ENCODE measurements at regions not wholly inside any gene's neighbourhood (a gene's known extent, or its start where the extent isn't known, plus 50 kb on each side); places are given as distances from the start of the nearest gene placed in this dataset.

DNA sequence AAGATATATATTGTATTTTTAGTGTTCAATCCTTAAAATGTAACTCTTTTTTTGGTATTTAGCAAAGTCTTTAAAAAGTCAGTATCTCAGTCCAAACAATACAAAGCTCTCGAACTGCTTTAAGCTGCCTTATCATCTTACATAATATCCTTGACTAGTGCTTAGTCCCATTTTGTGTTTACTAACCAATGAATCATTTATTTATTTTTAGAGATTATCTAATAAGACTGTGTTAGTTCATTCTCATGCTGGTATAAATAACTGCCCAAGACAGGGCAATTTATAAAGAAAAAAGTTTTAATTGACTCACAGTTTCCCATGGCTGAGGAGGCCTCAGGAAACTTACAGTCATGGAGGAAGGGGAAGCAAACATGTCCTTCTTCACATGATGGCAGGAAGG, 248.3 kb upstream of the KYNU start:
- TF ChIP-seq ATF2 (IDR thresholded peaks at IDR 0.05; ENCODE audit: low read length) (no peak), TAF7 (optimal IDR thresholded peaks at IDR 0.05; ENCODE audit: borderline replicate concordance, low read depth, low read length) (no peak), CEBPB (IDR thresholded peaks at IDR 0.05; ENCODE audit: low read depth, low read length) (no peak), NRF1 (IDR thresholded peaks at IDR 0.05; ENCODE audit: low read depth, low read length) (no peak), GABPA (IDR thresholded peaks at IDR 0.05; ENCODE audit: borderline replicate concordance, insufficient read depth, low read length) (no peak), CBX5 (IDR thresholded peaks at IDR 0.05; ENCODE audit: low read depth, low read length) (no peak), BCL11A (IDR thresholded peaks at IDR 0.05; ENCODE audit: low read depth in 2 of 2, low read length in 2 of 2) (no peak), CHD1 (IDR thresholded peaks at IDR 0.05; ENCODE audit: low read depth, low read length) (no peak)
- no peaks in the 10 kb centered on the region for H3K79me1 ChIP-seq (ENCODE audit: low read depth, low read length)
- no peak for DNase-seq (ENCODE audit: low read depth in 1 of 2, low spot score in 2 of 2)
- H3K56ac ChIP-seq (replicated peaks; ENCODE audit: insufficient read length, low read depth, low read length): no peak overlapping the region
- H4K91ac ChIP-seq (replicated peaks; ENCODE audit: insufficient read length, low read length): no peak overlapping the region
- H3K14ac ChIP-seq (ENCODE audit: insufficient read length): no peak overlapping the region
- H3K27me3 ChIP-seq (replicated peaks in 1 of 4; ENCODE audit: control insufficient read depth in 3 of 4, extremely low read depth in 1 of 4, insufficient read depth in 3 of 4, low read length in 3 of 4): no peaks in the 10 kb centered on the region
- WGBS, 2 experiments (ENCODE audit: extremely low coverage in 1 of 2, insufficient coverage in 1 of 2, insufficient read length in 1 of 2, insufficient replicate concordance in 2 of 2, low coverage in 1 of 2, low lambda C conversion rate in 2 of 2, missing lambda C conversion rate in 1 of 2): 86% methylated on average over 1 of the region's 1 CpG; no CpG with 5 or more reads in 1 of the 2 experiments
- no peak overlapping the region for H3K4ac ChIP-seq (replicated peaks; ENCODE audit: insufficient read length, low read depth, low read length)
- no peak overlapping the region for H2BK5ac ChIP-seq (ENCODE audit: low read depth, low read length)
- ChIA-PET CTCF (ENCODE audit: partially characterized antibody) (interaction anchor here (1.0 to 1.2 kb wide), 2 partner anchors 8 to 14 kb away, joined by 4 read pairs; no protein-coding TSS in a partner anchor), POLR2A (ENCODE audit: partially characterized antibody) (no interaction called here)
- H3K9me3 ChIP-seq (ENCODE audit: insufficient read depth in 2 of 2, low read depth in 1 of 2, low read length in 1 of 2): no peaks in the 10 kb centered on the region
- H3K79me2 ChIP-seq (ENCODE audit: control insufficient read depth in 1 of 2, insufficient read depth in 2 of 2, low read length in 2 of 2): no peaks in the 10 kb centered on the region
- no peaks in the 10 kb centered on the region for H3K36me3 ChIP-seq (ENCODE audit: control insufficient read depth in 2 of 4, insufficient read depth in 4 of 4, low read length in 3 of 4)
- no peak overlapping the region for H3K9ac ChIP-seq (replicated peaks in 1 of 4; ENCODE audit: extremely low read depth in 1 of 4, low read depth in 3 of 4, low read length in 3 of 4)
- H3K4me3 ChIP-seq (ENCODE audit: extremely low read depth in 1 of 4, insufficient read depth in 2 of 4, low read depth in 3 of 4, low read length in 4 of 4): no peak overlapping the region
- no peak overlapping the region for H3K27ac ChIP-seq (ENCODE audit: low read depth, low read length)
- FAIRE-seq: no peak
- H3K23ac ChIP-seq (ENCODE audit: insufficient read length): no peak overlapping the region
- no peak overlapping the region for H2BK15ac ChIP-seq (ENCODE audit: low read length)
- H4K5ac ChIP-seq (ENCODE audit: insufficient read length, low read depth, low read length): no peak overlapping the region
- H4K8ac ChIP-seq (ENCODE audit: extremely low read depth, insufficient read depth, low read length): no peak overlapping the region
- H2AFZ ChIP-seq (ENCODE audit: low read length): no peak overlapping the region
- no peaks in the 10 kb centered on the region for H3K23me2 ChIP-seq (ENCODE audit: low read depth, low read length)
- H2BK20ac ChIP-seq (ENCODE audit: low read length): no peak overlapping the region
- H3K4me1 ChIP-seq (replicated peaks in 1 of 4; ENCODE audit: control insufficient read depth in 3 of 4, insufficient read depth in 4 of 4, low read length in 3 of 4): no peaks in the 10 kb centered on the region
- no peak overlapping the region for H2BK12ac ChIP-seq (ENCODE audit: low read depth, low read length)
- H3K18ac ChIP-seq (ENCODE audit: extremely low read depth, low read length): no peak overlapping the region
- H4K20me1 ChIP-seq (replicated peaks in 1 of 2; ENCODE audit: control insufficient read depth in 1 of 2, insufficient read depth in 2 of 2, low read length in 2 of 2): no peaks in the 10 kb centered on the region
- H3K4me2 ChIP-seq (ENCODE audit: insufficient read depth in 1 of 2, low read depth in 2 of 2, low read length in 2 of 2): no peak overlapping the region
- H2AK5ac ChIP-seq (ENCODE audit: low read depth, low read length): no peak overlapping the region
- no peak overlapping the region for H2BK120ac ChIP-seq (replicated peaks; ENCODE audit: low read depth, low read length)

All from H1 (cell line).